ENCODE measurements at regions not wholly inside any gene's neighbourhood (a gene's known extent, or its start where the extent isn't known, plus 50 kb on each side); places are given as distances from the start of the nearest gene placed in this dataset.

- TF ChIP-seq TCF12 (IDR thresholded peaks at IDR 0.05; ENCODE audit: low read depth) (no peak), FOXM1 (IDR thresholded peaks at IDR 0.05; ENCODE audit: borderline replicate concordance, low read depth) (no peak)
These were observed 682.0 kb downstream of the SATB2 start for GRCh38 chr2:198775737-198776136.

All from Ishikawa (cell line).